IMR-90 (cell line): ENCODE measurements at regions not wholly inside any gene's neighbourhood (a gene's known extent, or its start where the extent isn't known, plus 50 kb on each side); places are given as distances from the start of the nearest gene placed in this dataset.

ENCODE experiments used
- BHLHE40 ChIP-seq: fragments of 150-350 bp; IDR thresholded peaks from 2 replicates; pipeline ENCODE4 v1.6.1; 2016; ENCODE audit warnings: mild to moderate bottlenecking, low read depth, low read length
- CHD1 ChIP-seq: IDR thresholded peaks from 2 replicates; pipeline ENCODE4 v1.6.1; 2012; ENCODE audit warnings: low read depth, low read length, improper control_type of control experiment
- CTCF ChIP-seq: conservative IDR thresholded peaks from 2 replicates; pipeline ENCODE4 v1.5.1; 2012; ENCODE audit warnings: mild to moderate bottlenecking, low read depth, low read length, improper control_type of control experiment
- ELK1 ChIP-seq: fragments of 150-350 bp; IDR thresholded peaks from 2 replicates; pipeline ENCODE4 v1.6.1; 2016; ENCODE audit warnings: low read depth, mild to moderate bottlenecking, low read length, moderate library complexity, borderline replicate concordance
- MAZ ChIP-seq: IDR thresholded peaks from 2 replicates; pipeline ENCODE4 v1.6.1; 2012; ENCODE audit warnings: low read depth, mild to moderate bottlenecking, low read length, improper control_type of control experiment, moderate library complexity, borderline replicate concordance
- MXI1 ChIP-seq: IDR thresholded peaks from 2 replicates; pipeline ENCODE4 v1.6.1; 2012; ENCODE audit warnings: low read depth, mild to moderate bottlenecking, low read length, moderate library complexity, borderline replicate concordance
- NFE2L2 ChIP-seq: fragments of 150-350 bp; IDR thresholded peaks from 2 replicates; pipeline ENCODE4 v1.6.1; 2016; ENCODE audit warnings: low read depth, mild to moderate bottlenecking, low read length
- POLR2A ChIP-seq: IDR thresholded peaks from 2 replicates; pipeline ENCODE4 v1.6.1; 2012; ENCODE audit warnings: mild to moderate bottlenecking, low read depth, low read length
- RAD21 ChIP-seq: IDR thresholded peaks from 2 replicates; pipeline ENCODE4 v1.6.1; 2012; ENCODE audit warnings: low read length, improper control_type of control experiment
- RCOR1 ChIP-seq: IDR thresholded peaks from 2 replicates; pipeline ENCODE4 v1.6.1; 2012; ENCODE audit warnings: mild to moderate bottlenecking, low read length, improper control_type of control experiment; ENCODE audit not compliant: insufficient replicate concordance
- RFX5 ChIP-seq: IDR thresholded peaks from 2 replicates; pipeline ENCODE4 v1.8.0; 2012; ENCODE audit warnings: low read depth, mild to moderate bottlenecking, low read length, moderate library complexity
- USF2 ChIP-seq: fragments of 150-350 bp; IDR thresholded peaks from 2 replicates; pipeline ENCODE4 v1.6.1; 2017; ENCODE audit warnings: mild to moderate bottlenecking, antibody characterized with exemption, low read length, low read depth

GRCh38 chr11:134482865-134483264, 70.8 kb upstream of the B3GAT1 start:
- no peak for TF ChIP-seq CTCF
- TF ChIP-seq USF2: no peak
- TF ChIP-seq CHD1: no peak
- no peak for TF ChIP-seq NFE2L2
- TF ChIP-seq RFX5: no peak
- no peak for TF ChIP-seq POLR2A
- TF ChIP-seq MAZ: no peak
- TF ChIP-seq RAD21: no peak
- no peak for TF ChIP-seq MXI1
- TF ChIP-seq BHLHE40: no peak
- TF ChIP-seq ELK1: no peak
- no peak for TF ChIP-seq RCOR1
